PFSK-1 (cell line): ENCODE measurements at regions not wholly inside any gene's neighbourhood (a gene's known extent, or its start where the extent isn't known, plus 50 kb on each side); places are given as distances from the start of the nearest gene placed in this dataset.

Experiments used
- FOXP2 ChIP-seq: optimal IDR thresholded peaks from 2 replicates; pipeline ENCODE3; 2011; ENCODE audit warnings: borderline replicate concordance, control low read depth, inconsistent platforms; ENCODE audit not compliant: insufficient read depth; ENCODE audit errors: extremely low read length, extremely low read depth
- POLR2AphosphoS5 ChIP-seq: IDR thresholded peaks from 2 replicates; pipeline ENCODE4 v1.6.1; 2012; ENCODE audit warnings: low read depth, mild to moderate bottlenecking, control low read depth, low read length, moderate library complexity
- REST ChIP-seq, 2 experiments: IDR thresholded peaks; 2 replicates each; pipeline versions ENCODE4 v1.6.1 to v1.8.0; 2011 to 2012; ENCODE audit warnings: low read depth in 2 of 2, low read length in 2 of 2, control low read depth in 1 of 2, inconsistent platforms in 1 of 2, mild to moderate bottlenecking in 1 of 2, moderate library complexity in 1 of 2; ENCODE audit not compliant: insufficient read depth in 1 of 2
- SIN3A ChIP-seq: IDR thresholded peaks from 2 replicates; pipeline ENCODE4 v1.6.1; 2012; ENCODE audit warnings: mild to moderate bottlenecking, low read length, moderate library complexity, borderline replicate concordance; ENCODE audit not compliant: insufficient read depth
- TAF1 ChIP-seq: IDR thresholded peaks from 2 replicates; pipeline ENCODE4 v1.6.1; 2012; ENCODE audit warnings: low read length, control low read depth, borderline replicate concordance; ENCODE audit not compliant: insufficient read depth

- TF ChIP-seq FOXP2 (no peak), POLR2AphosphoS5 (no peak), TAF1 (no peak)
Observed at GRCh38 chr7:106480161-106480579, 180.8 kb downstream of the CCDC71L start.

- TF ChIP-seq POLR2AphosphoS5 = no peak
- no peak for TF ChIP-seq FOXP2
- TF ChIP-seq SIN3A = no peak
- no peak for TF ChIP-seq REST (IDR thresholded peaks at IDR 0.05; ENCODE audit: insufficient read depth in 1 of 2, low read depth in 2 of 2, low read length in 2 of 2)
- TF ChIP-seq TAF1 = no peak
Observed at GRCh38 chr7:106476751-106477150, 184.2 kb downstream of the CCDC71L start.

- TF ChIP-seq REST (IDR thresholded peaks at IDR 0.05; ENCODE audit: insufficient read depth in 1 of 2, low read depth in 2 of 2, low read length in 2 of 2) = no peak
- TF ChIP-seq POLR2AphosphoS5 = no peak
- no peak for TF ChIP-seq TAF1
- no peak for TF ChIP-seq FOXP2
- no peak for TF ChIP-seq SIN3A
Observed at GRCh38 chr7:106472741-106473140, 188.0 kb upstream of the NAMPT start.

- TF ChIP-seq FOXP2 (no peak), TAF1 (no peak), REST (IDR thresholded peaks at IDR 0.05; ENCODE audit: insufficient read depth in 1 of 2, low read depth in 2 of 2, low read length in 2 of 2) (no peak), POLR2AphosphoS5 (no peak), SIN3A (no peak)
Observed at GRCh38 chr7:106471686-106472440, 187.1 kb upstream of the NAMPT start.

GRCh38 chr7:106471021-106471420 is 186.2 kb upstream of the NAMPT start:
- TF ChIP-seq POLR2AphosphoS5 = no peak
- TF ChIP-seq TAF1 = no peak
- no peak for TF ChIP-seq SIN3A
- TF ChIP-seq FOXP2 = no peak
- TF ChIP-seq REST (IDR thresholded peaks at IDR 0.05; ENCODE audit: insufficient read depth in 1 of 2, low read depth in 2 of 2, low read length in 2 of 2) = no peak
